ENCODE measurements at regions not wholly inside any gene's neighbourhood (a gene's known extent, or its start where the extent isn't known, plus 50 kb on each side); places are given as distances from the start of the nearest gene placed in this dataset.
"Not testable (repeated sequence)": the region's sequence is repeated elsewhere in the genome, so short reads cannot be mapped to it uniquely, and the experiment has no call there.

GRCh38 chr11:15347969-15348734 lies 233.4 kb downstream of the INSC start:
- Mint-ChIP-seq H3K9me3 (no peaks in the 10 kb centered on the region), H3K4me1 (ENCODE audit: low read depth) (no peaks in the 10 kb centered on the region), H3K27ac (no peak overlapping the region), H3K36me3 (ENCODE audit: low read depth) (no peaks in the 10 kb centered on the region), H3K27me3 (peaks cover 11% of the 10 kb centered on the region), H3K4me3 (no peak overlapping the region)
- H3K27me3 ChIP-seq (ENCODE audit: control insufficient read depth in 1 of 2, insufficient read depth in 2 of 2, low read length in 2 of 2) = no peaks in the 10 kb centered on the region
- H3K27ac ChIP-seq (ENCODE audit: low read depth in 1 of 2, low read length in 2 of 2) = no peak overlapping the region
- no peaks in the 10 kb centered on the region for H3K4me1 ChIP-seq (ENCODE audit: insufficient read depth, low read length)
- POLR2A ChIA-PET = no interaction called here
- no peak for DNase-seq
- CTCF ChIA-PET = no interaction called here
- no peak for ATAC-seq (ENCODE audit: poor library complexity)
- TF ChIP-seq CTCF (IDR thresholded peaks at IDR 0.05) = no peak
- no peaks in the 10 kb centered on the region for H3K36me3 ChIP-seq (ENCODE audit: insufficient read depth, low read length)
- intact Hi-C loops (cut with DNase I, micrococcal nuclease) = no loop called here
- H3K9me3 ChIP-seq (ENCODE audit: control insufficient read depth in 1 of 2, insufficient read depth in 1 of 2, low read length in 2 of 2) = no peaks in the 10 kb centered on the region
- H3K4me3 ChIP-seq (ENCODE audit: low read length) = no peak overlapping the region

GRCh38 chr11:15349413-15349812 lies 234.7 kb downstream of the INSC start:
- no peaks in the 10 kb centered on the region for H3K36me3 Mint-ChIP-seq (ENCODE audit: low read depth)
- CTCF ChIA-PET = no interaction called here
- Histone ChIP-seq H3K27me3 (ENCODE audit: control insufficient read depth in 1 of 2, insufficient read depth in 2 of 2, low read length in 2 of 2) (no peaks in the 10 kb centered on the region), H3K36me3 (ENCODE audit: insufficient read depth, low read length) (no peaks in the 10 kb centered on the region), H3K9me3 (ENCODE audit: control insufficient read depth in 1 of 2, insufficient read depth in 1 of 2, low read length in 2 of 2) (no peaks in the 10 kb centered on the region), H3K27ac (ENCODE audit: low read depth in 1 of 2, low read length in 2 of 2) (no peak overlapping the region), H3K4me3 (ENCODE audit: low read length) (no peak overlapping the region), H3K4me1 (ENCODE audit: insufficient read depth, low read length) (no peaks in the 10 kb centered on the region)
- peaks cover 11% of the 10 kb centered on the region for H3K27me3 Mint-ChIP-seq
- H3K9me3 Mint-ChIP-seq = no peaks in the 10 kb centered on the region
- H3K27ac Mint-ChIP-seq = no peak overlapping the region
- TF ChIP-seq CTCF (IDR thresholded peaks at IDR 0.05) = no peak
- no peak for ATAC-seq (ENCODE audit: poor library complexity)
- intact Hi-C loops (cut with DNase I, micrococcal nuclease) = no loop called here
- no peak for DNase-seq
- POLR2A ChIA-PET = no interaction called here
- H3K4me3 Mint-ChIP-seq = no peak overlapping the region
- no peaks in the 10 kb centered on the region for H3K4me1 Mint-ChIP-seq (ENCODE audit: low read depth)

GRCh38 chr11:15361316-15361715 lies 246.6 kb downstream of the INSC start:
- DNase-seq (no peak), ATAC-seq (ENCODE audit: poor library complexity) (no peak)
- intact Hi-C loops (cut with DNase I, micrococcal nuclease) = no loop called here
- H3K27ac ChIP-seq (ENCODE audit: low read depth in 1 of 2, low read length in 2 of 2) = no peak overlapping the region
- POLR2A ChIA-PET = no interaction called here
- no peaks in the 10 kb centered on the region for H3K4me1 Mint-ChIP-seq (ENCODE audit: low read depth)
- H3K4me1 ChIP-seq (ENCODE audit: insufficient read depth, low read length) = no peaks in the 10 kb centered on the region
- no peaks in the 10 kb centered on the region for H3K9me3 ChIP-seq (ENCODE audit: control insufficient read depth in 1 of 2, insufficient read depth in 1 of 2, low read length in 2 of 2)
- peaks cover 13% of the 10 kb centered on the region for H3K27me3 Mint-ChIP-seq
- H3K9me3 Mint-ChIP-seq = peaks cover 6% of the 10 kb centered on the region
- H3K36me3 Mint-ChIP-seq (ENCODE audit: low read depth) = no peaks in the 10 kb centered on the region
- CTCF ChIA-PET = no interaction called here
- no peak overlapping the region for H3K4me3 Mint-ChIP-seq
- H3K27ac Mint-ChIP-seq = no peak overlapping the region
- no peaks in the 10 kb centered on the region for H3K27me3 ChIP-seq (ENCODE audit: control insufficient read depth in 1 of 2, insufficient read depth in 2 of 2, low read length in 2 of 2)
- H3K4me3 ChIP-seq (ENCODE audit: low read length) = no peak overlapping the region
- no peak for TF ChIP-seq CTCF (IDR thresholded peaks at IDR 0.05)
- H3K36me3 ChIP-seq (ENCODE audit: insufficient read depth, low read length) = no peaks in the 10 kb centered on the region

GRCh38 chr11:15365286-15365685 lies 250.6 kb downstream of the INSC start:
- not testable (repeated sequence) for ATAC-seq (ENCODE audit: poor library complexity)

More at GRCh38 chr11:15365286-15365685, 250.6 kb downstream of the INSC start:
- H3K36me3 ChIP-seq (ENCODE audit: insufficient read depth, low read length); H3K4me1 Mint-ChIP-seq (ENCODE audit: low read depth); H3K36me3 Mint-ChIP-seq (ENCODE audit: low read depth); H3K9me3 Mint-ChIP-seq; H3K4me3 Mint-ChIP-seq; H3K27me3 ChIP-seq (ENCODE audit: control insufficient read depth in 1 of 2, insufficient read depth in 2 of 2, low read length in 2 of 2); H3K27ac Mint-ChIP-seq; H3K4me1 ChIP-seq (ENCODE audit: insufficient read depth, low read length); intact Hi-C loops (cut with DNase I, micrococcal nuclease); DNase-seq; H3K27ac ChIP-seq (ENCODE audit: low read depth in 1 of 2, low read length in 2 of 2); CTCF ChIA-PET; H3K4me3 ChIP-seq (ENCODE audit: low read length); H3K9me3 ChIP-seq (ENCODE audit: control insufficient read depth in 1 of 2, insufficient read depth in 1 of 2, low read length in 2 of 2); POLR2A ChIA-PET: not testable (repeated sequence)
- peaks cover 14% of the 10 kb centered on the region for H3K27me3 Mint-ChIP-seq
